PFSK-1 (cell line): ENCODE measurements at regions not wholly inside any gene's neighbourhood (a gene's known extent, or its start where the extent isn't known, plus 50 kb on each side); places are given as distances from the start of the nearest gene placed in this dataset.

Experiments
- FOXP2 ChIP-seq: optimal IDR thresholded peaks from 2 replicates; pipeline ENCODE3; 2011; ENCODE audit warnings: borderline replicate concordance, control low read depth, inconsistent platforms; ENCODE audit not compliant: insufficient read depth; ENCODE audit errors: extremely low read length, extremely low read depth
- POLR2AphosphoS5 ChIP-seq: IDR thresholded peaks from 2 replicates; pipeline ENCODE4 v1.6.1; 2012; ENCODE audit warnings: low read depth, mild to moderate bottlenecking, control low read depth, low read length, moderate library complexity
- SIN3A ChIP-seq: IDR thresholded peaks from 2 replicates; pipeline ENCODE4 v1.6.1; 2012; ENCODE audit warnings: mild to moderate bottlenecking, low read length, moderate library complexity, borderline replicate concordance; ENCODE audit not compliant: insufficient read depth
- TAF1 ChIP-seq: IDR thresholded peaks from 2 replicates; pipeline ENCODE4 v1.6.1; 2012; ENCODE audit warnings: low read length, control low read depth, borderline replicate concordance; ENCODE audit not compliant: insufficient read depth
- TF ChIP-seq, protein P1 (sequence below), 2 experiments: IDR thresholded peaks; 2 replicates each; pipeline versions ENCODE4 v1.6.1 to v1.8.0; 2011 to 2012; ENCODE audit warnings: low read depth in 2 of 2, low read length in 2 of 2, control low read depth in 1 of 2, inconsistent platforms in 1 of 2, mild to moderate bottlenecking in 1 of 2, moderate library complexity in 1 of 2; ENCODE audit not compliant: insufficient read depth in 1 of 2

DNA sequence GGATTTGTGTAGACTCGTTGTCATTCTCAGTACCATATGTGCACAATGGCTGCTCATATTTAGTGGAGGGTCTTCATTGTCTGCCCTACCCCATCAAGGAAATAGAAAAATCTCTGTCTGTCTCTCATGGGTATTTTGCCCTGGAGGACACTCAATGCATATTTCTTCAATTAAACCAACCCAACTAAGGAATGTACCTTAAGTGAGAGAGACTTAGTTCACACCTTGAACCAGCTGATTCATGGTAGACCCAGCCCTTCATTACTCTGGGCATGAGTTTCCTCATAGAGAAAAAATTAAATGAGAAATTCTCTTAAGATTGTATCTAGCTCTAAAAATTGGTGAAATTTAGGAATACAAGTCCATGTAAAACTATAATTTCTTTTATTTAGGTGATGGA lies 107.1 kb upstream of the PLEKHG7 start:
- no peak for TF ChIP-seq POLR2AphosphoS5
- TF ChIP-seq SIN3A: no peak
- TF ChIP-seq, protein P1, sequence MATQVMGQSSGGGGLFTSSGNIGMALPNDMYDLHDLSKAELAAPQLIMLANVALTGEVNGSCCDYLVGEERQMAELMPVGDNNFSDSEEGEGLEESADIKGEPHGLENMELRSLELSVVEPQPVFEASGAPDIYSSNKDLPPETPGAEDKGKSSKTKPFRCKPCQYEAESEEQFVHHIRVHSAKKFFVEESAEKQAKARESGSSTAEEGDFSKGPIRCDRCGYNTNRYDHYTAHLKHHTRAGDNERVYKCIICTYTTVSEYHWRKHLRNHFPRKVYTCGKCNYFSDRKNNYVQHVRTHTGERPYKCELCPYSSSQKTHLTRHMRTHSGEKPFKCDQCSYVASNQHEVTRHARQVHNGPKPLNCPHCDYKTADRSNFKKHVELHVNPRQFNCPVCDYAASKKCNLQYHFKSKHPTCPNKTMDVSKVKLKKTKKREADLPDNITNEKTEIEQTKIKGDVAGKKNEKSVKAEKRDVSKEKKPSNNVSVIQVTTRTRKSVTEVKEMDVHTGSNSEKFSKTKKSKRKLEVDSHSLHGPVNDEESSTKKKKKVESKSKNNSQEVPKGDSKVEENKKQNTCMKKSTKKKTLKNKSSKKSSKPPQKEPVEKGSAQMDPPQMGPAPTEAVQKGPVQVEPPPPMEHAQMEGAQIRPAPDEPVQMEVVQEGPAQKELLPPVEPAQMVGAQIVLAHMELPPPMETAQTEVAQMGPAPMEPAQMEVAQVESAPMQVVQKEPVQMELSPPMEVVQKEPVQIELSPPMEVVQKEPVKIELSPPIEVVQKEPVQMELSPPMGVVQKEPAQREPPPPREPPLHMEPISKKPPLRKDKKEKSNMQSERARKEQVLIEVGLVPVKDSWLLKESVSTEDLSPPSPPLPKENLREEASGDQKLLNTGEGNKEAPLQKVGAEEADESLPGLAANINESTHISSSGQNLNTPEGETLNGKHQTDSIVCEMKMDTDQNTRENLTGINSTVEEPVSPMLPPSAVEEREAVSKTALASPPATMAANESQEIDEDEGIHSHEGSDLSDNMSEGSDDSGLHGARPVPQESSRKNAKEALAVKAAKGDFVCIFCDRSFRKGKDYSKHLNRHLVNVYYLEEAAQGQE (IDR thresholded peaks at IDR 0.05; ENCODE audit: insufficient read depth in 1 of 2, low read depth in 2 of 2, low read length in 2 of 2): no peak
- TF ChIP-seq TAF1: no peak
- TF ChIP-seq FOXP2: no peak
